NCI-H2171 (cell line): ENCODE measurements at regions not wholly inside any gene's neighbourhood (a gene's known extent, or its start where the extent isn't known, plus 50 kb on each side); places are given as distances from the start of the nearest gene placed in this dataset.

Experiments used
- DNase-seq: peaks from one replicate; lab custom pipeline; 2025; lab: John Stamatoyannopoulos, UW

DNA sequence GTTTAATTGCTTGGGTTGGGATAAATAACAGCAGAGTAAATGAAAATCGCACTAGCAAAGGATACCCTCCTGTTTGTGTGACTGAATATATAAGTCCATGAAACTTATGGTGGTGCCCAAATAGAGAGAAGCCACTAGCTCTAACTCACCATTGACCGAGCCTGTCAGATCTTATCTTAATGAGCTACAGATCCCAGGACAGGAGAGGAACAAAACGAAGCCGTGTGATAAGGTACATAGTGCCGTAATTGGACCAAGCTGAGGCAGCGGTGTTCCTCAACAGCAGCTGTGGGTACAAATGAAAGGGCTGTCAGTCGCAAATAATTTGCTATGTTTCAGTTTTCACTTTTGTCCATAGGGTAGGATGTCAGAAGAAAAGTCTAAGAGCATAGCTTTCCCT, 276.1 kb downstream of the PTBP2 start:
- no peak for DNase-seq

DNA sequence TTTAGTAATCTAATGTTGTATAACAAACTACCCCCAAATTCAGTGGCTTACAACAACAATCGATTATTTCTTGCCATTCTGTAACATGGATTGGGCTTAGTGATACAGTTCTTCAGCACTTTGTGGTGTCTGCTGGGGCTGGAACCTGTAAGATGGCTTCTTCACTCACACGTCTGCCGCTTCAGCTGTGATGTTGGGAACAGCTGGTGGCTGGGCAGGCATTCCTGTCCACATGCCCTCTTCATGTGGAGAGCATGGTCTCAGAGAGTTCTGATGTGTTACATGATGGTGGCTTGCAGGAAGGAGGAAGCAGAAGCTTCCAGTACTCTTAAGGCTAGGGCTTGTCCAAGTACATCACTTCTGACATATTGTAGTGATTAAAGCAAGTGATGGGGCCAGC, 276.9 kb downstream of the PTBP2 start:
- no peak for DNase-seq

- no peak for DNase-seq
These were observed 277.6 kb downstream of the PTBP2 start for GRCh38 chr1:96999191-96999590.

- DNase-seq: no peak
These were observed 282.5 kb downstream of the PTBP2 start for GRCh38 chr1:97004054-97004453.

GRCh38 chr1:97004743-97005142, 283.2 kb downstream of the PTBP2 start:
- DNase-seq: no peak

GRCh38 chr1:97006044-97006661, 284.6 kb downstream of the PTBP2 start:
- DNase-seq: no peak

GRCh38 chr1:97007840-97008604, 286.4 kb downstream of the PTBP2 start:
- no peak for DNase-seq

DNA sequence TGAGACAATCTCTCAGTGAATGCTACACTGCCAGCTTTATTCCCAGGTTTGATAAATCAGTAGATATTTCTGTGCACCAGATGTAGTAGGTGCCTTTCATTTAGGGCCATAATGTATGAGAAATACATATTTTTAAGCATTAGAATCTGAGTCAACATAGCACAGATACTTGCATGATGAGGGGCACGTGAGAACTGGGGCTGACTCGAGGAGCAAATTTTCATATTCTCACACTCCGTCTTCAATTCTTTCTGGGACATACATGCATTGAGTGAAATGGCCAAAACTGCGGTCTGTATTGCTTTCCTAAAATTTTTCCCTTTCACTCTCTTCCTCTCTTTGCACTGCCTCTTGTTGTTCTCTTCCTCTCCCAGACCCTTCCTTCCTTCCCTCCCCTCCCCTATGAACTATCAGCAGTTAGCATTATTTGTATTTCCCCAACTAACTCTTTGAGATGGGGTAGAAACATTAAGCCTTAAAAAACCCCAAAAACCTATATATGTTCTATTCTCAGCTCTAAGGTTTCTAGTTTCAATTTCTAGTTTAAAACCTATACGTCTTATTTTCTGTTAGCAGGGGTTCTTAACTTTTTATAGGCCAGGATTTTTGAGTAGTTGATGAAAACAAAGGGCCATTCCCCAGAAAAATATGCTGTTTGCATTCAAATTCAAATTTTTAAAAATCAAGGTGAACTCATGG, 289.1 kb downstream of the PTBP2 start:
- DNase-seq: no peak

DNA sequence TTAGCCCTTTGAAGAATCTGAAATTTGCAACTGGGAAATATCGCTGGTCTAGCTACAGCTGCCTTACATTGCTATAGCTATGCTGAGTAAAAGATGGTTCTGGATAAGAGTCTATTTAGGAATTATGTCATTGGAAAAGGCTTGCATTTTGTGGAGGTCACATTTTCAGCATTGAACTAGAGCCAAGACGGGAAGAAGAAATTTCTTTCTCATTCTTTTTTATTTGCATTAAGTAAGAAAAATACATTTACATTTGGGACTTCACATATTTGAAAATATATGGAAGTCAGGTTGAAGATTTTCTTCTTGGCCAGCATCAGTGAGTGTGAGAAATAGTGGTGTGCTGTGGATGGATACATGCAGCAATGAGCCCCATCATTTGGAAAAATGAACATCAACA, 291.6 kb downstream of the PTBP2 start:
- DNase-seq: no peak

GRCh38 chr1:97013941-97014340, 292.4 kb downstream of the PTBP2 start:
- DNase-seq: no peak

DNA sequence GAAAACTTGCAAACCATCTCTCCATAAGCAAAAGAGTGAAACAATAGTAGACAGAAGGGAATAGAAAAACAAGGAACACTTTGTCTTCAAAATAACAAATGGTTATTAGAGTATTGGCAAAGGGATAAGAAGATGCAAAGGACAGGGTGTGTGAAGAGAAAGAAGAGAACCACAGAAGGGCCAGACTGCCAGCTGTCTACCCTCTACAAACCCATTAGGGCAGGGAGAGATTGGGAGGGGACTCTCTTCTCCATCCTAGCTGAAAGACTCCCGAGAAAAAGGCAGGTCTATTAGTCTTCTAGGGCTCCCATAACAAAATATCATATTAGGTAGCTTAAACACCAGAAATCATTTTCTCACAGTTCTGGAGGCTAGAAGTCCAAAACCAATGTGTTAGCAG, 292.8 kb downstream of the PTBP2 start:
- no peak for DNase-seq

DNA sequence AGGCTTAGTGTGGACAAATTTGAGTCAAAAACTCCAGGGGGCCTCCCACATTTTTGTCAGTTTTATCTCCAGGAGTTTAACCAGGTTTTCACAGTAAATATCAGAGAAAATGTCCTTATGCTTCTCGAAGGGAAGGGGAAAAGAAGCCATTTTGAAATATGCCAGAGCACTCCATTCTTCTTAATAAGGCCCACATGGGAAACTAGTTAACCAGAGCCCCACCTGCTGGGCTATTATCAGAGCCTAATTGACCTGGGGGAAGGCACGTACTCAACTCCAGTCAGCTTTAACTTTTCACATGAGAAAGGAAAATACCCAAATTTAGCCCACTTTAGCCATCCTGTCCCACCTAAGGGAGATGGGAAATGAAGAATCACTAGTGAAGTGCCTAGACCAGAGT, 296.3 kb downstream of the PTBP2 start:
- no peak for DNase-seq
